Stimulated activated effector memory CD8-positive, alpha-beta T cell treated with anti-CD3 and anti-CD28 coated beads, Interleukin-12 subunit alpha, Interleukin-12 subunit beta, amount 100 ng/mL, for 72 hours (primary cell): ENCODE measurements at regions not wholly inside any gene's neighbourhood (a gene's known extent, or its start where the extent isn't known, plus 50 kb on each side); places are given as distances from the start of the nearest gene placed in this dataset.

Experiments used
- ATAC-seq: fragments of 150-1000 bp; cut with Tn5 transposase; 2 replicates; pipeline ENCODE4 v1.10.0; 2021
- DNase-seq, 2 donors: peaks; one replicate each; pipeline ENCODE4 v3.0.0; 2021 to 2022; ENCODE audit warnings: low spot score in 2 of 2
- H3K27ac Mint-ChIP-seq: one replicate; pipeline ENCODE4 v1.8.0; 2022; ENCODE audit warnings: mild to moderate bottlenecking, mixed read lengths
- H3K36me3 Mint-ChIP-seq: one replicate; pipeline ENCODE4 v1.8.0; 2022; ENCODE audit warnings: mild to moderate bottlenecking, mixed read lengths
- H3K4me1 Mint-ChIP-seq: one replicate; pipeline ENCODE4 v1.8.0; 2022; ENCODE audit warnings: mixed read lengths
- H3K4me3 Mint-ChIP-seq: one replicate; pipeline ENCODE4 v1.8.0; 2022; ENCODE audit warnings: mild to moderate bottlenecking, mixed read lengths
- H3K9me3 Mint-ChIP-seq: one replicate; pipeline ENCODE4 v1.8.0; 2022; ENCODE audit warnings: mixed read lengths

- no peak overlapping the region for H3K4me3 Mint-ChIP-seq
- DNase-seq (no peak), ATAC-seq (no peak)
- H3K36me3 Mint-ChIP-seq, result no peaks in the 10 kb centered on the region
- no peak overlapping the region for H3K27ac Mint-ChIP-seq
- no peaks in the 10 kb centered on the region for H3K4me1 Mint-ChIP-seq
- H3K9me3 Mint-ChIP-seq, result peaks cover 4% of the 10 kb centered on the region
Observed at GRCh38 chr4:24312261-24312913, 272.0 kb downstream of the DHX15 start.

GRCh38 chr4:24303926-24304325 is 280.4 kb downstream of the DHX15 start:
- no peak overlapping the region for H3K4me3 Mint-ChIP-seq
- no peak for DNase-seq
- no peaks in the 10 kb centered on the region for H3K36me3 Mint-ChIP-seq
- no peak for ATAC-seq
- no peaks in the 10 kb centered on the region for H3K4me1 Mint-ChIP-seq
- peaks cover under 1% of the 10 kb centered on the region for H3K9me3 Mint-ChIP-seq
- H3K27ac Mint-ChIP-seq, result no peak overlapping the region

- Mint-ChIP-seq H3K4me3 (no peak overlapping the region), H3K4me1 (no peaks in the 10 kb centered on the region), H3K36me3 (no peaks in the 10 kb centered on the region), H3K27ac (no peak overlapping the region), H3K9me3 (no peaks in the 10 kb centered on the region)
- ATAC-seq, result no peak
- DNase-seq, result no peak
Observed at GRCh38 chr4:24298911-24299310, 285.4 kb downstream of the DHX15 start.

- no peak overlapping the region for H3K27ac Mint-ChIP-seq
- H3K9me3 Mint-ChIP-seq, result peaks cover 12% of the 10 kb centered on the region
- DNase-seq, result no peak
- H3K36me3 Mint-ChIP-seq, result no peaks in the 10 kb centered on the region
- no peak for ATAC-seq
- H3K4me1 Mint-ChIP-seq, result no peaks in the 10 kb centered on the region
- H3K4me3 Mint-ChIP-seq, result no peak overlapping the region
Observed at GRCh38 chr4:24287096-24287495, 297.3 kb downstream of the DHX15 start.

GRCh38 chr4:24285759-24286158 is 298.6 kb downstream of the DHX15 start:
- DNase-seq (no peak), ATAC-seq (no peak)
- Mint-ChIP-seq H3K4me1 (no peaks in the 10 kb centered on the region), H3K4me3 (no peak overlapping the region), H3K27ac (no peak overlapping the region), H3K9me3 (peaks cover 4% of the 10 kb centered on the region), H3K36me3 (no peaks in the 10 kb centered on the region)

- no peaks in the 10 kb centered on the region for H3K36me3 Mint-ChIP-seq
- DNase-seq, result no peak
- H3K9me3 Mint-ChIP-seq, result peaks cover 8% of the 10 kb centered on the region
- H3K4me1 Mint-ChIP-seq, result no peaks in the 10 kb centered on the region
- no peak for ATAC-seq
- H3K4me3 Mint-ChIP-seq, result no peak overlapping the region
- no peak overlapping the region for H3K27ac Mint-ChIP-seq
Observed at GRCh38 chr4:24282446-24282845, 301.9 kb downstream of the DHX15 start.

- H3K9me3 Mint-ChIP-seq, result peaks cover 10% of the 10 kb centered on the region
Observed at GRCh38 chr4:24279911-24280375, 304.4 kb downstream of the DHX15 start.

GRCh38 chr4:24279469-24279868 is 304.9 kb downstream of the DHX15 start:
- Mint-ChIP-seq H3K4me1 (no peaks in the 10 kb centered on the region), H3K9me3 (peaks cover 10% of the 10 kb centered on the region), H3K4me3 (no peak overlapping the region), H3K36me3 (no peaks in the 10 kb centered on the region), H3K27ac (no peak overlapping the region)
- DNase-seq (no peak), ATAC-seq (no peak)

More at GRCh38 chr4:24279911-24280375, 304.4 kb downstream of the DHX15 start:
- Mint-ChIP-seq H3K27ac (no peak overlapping the region), H3K4me1 (no peaks in the 10 kb centered on the region), H3K36me3 (no peaks in the 10 kb centered on the region), H3K4me3 (no peak overlapping the region)
- DNase-seq (no peak), ATAC-seq (no peak)

GRCh38 chr4:24278693-24279092 is 305.7 kb downstream of the DHX15 start:
- H3K9me3 Mint-ChIP-seq, result peaks cover 10% of the 10 kb centered on the region
- DNase-seq (no peak), ATAC-seq (no peak)
- no peaks in the 10 kb centered on the region for H3K4me1 Mint-ChIP-seq
- H3K4me3 Mint-ChIP-seq, result no peak overlapping the region
- H3K27ac Mint-ChIP-seq, result no peak overlapping the region
- H3K36me3 Mint-ChIP-seq, result no peaks in the 10 kb centered on the region

- H3K4me1 Mint-ChIP-seq, result no peaks in the 10 kb centered on the region
- no peak for DNase-seq
- ATAC-seq, result no peak
Observed at GRCh38 chr4:24274381-24274941, 309.9 kb downstream of the DHX15 start.

GRCh38 chr4:24273136-24273535 is 311.2 kb downstream of the DHX15 start:
- Mint-ChIP-seq H3K36me3 (no peaks in the 10 kb centered on the region), H3K9me3 (peaks cover 8% of the 10 kb centered on the region), H3K4me1 (no peaks in the 10 kb centered on the region), H3K27ac (no peak overlapping the region), H3K4me3 (no peak overlapping the region)
- DNase-seq, result no peak
- ATAC-seq, result no peak

More at GRCh38 chr4:24274381-24274941, 309.9 kb downstream of the DHX15 start:
- Mint-ChIP-seq H3K27ac (no peak overlapping the region), H3K4me3 (no peak overlapping the region), H3K9me3 (peaks cover 11% of the 10 kb centered on the region), H3K36me3 (no peaks in the 10 kb centered on the region)

- no peak for ATAC-seq
- no peak overlapping the region for H3K4me3 Mint-ChIP-seq
- DNase-seq, result no peak
- H3K36me3 Mint-ChIP-seq, result no peaks in the 10 kb centered on the region
- H3K4me1 Mint-ChIP-seq, result no peaks in the 10 kb centered on the region
- no peak overlapping the region for H3K27ac Mint-ChIP-seq
- peaks cover 8% of the 10 kb centered on the region for H3K9me3 Mint-ChIP-seq
Observed at GRCh38 chr4:24266951-24267722, 317.2 kb downstream of the DHX15 start.

- Mint-ChIP-seq H3K36me3 (no peaks in the 10 kb centered on the region), H3K27ac (no peak overlapping the region), H3K4me3 (no peak overlapping the region), H3K4me1 (no peaks in the 10 kb centered on the region), H3K9me3 (peaks cover 12% of the 10 kb centered on the region)
- no peak for ATAC-seq
- DNase-seq, result no peak
Observed at GRCh38 chr4:24265989-24266388, 318.4 kb downstream of the DHX15 start.

- ATAC-seq, result no peak
Observed at GRCh38 chr4:24262616-24263015, 321.7 kb downstream of the DHX15 start.

GRCh38 chr4:24262084-24262483 is 322.3 kb downstream of the DHX15 start:
- ATAC-seq (no peak), DNase-seq (no peak)
- Mint-ChIP-seq H3K36me3 (no peaks in the 10 kb centered on the region), H3K4me1 (no peaks in the 10 kb centered on the region), H3K27ac (no peak overlapping the region), H3K9me3 (peaks cover 12% of the 10 kb centered on the region), H3K4me3 (no peak overlapping the region)

More at GRCh38 chr4:24262616-24263015, 321.7 kb downstream of the DHX15 start:
- DNase-seq, result no peak
- Mint-ChIP-seq H3K9me3 (peaks cover 12% of the 10 kb centered on the region), H3K4me1 (no peaks in the 10 kb centered on the region), H3K36me3 (no peaks in the 10 kb centered on the region), H3K4me3 (no peak overlapping the region), H3K27ac (no peak overlapping the region)
